MM.1S (cell line): ENCODE measurements at regions not wholly inside any gene's neighbourhood (a gene's known extent, or its start where the extent isn't known, plus 50 kb on each side); places are given as distances from the start of the nearest gene placed in this dataset.

Experiments
- DNase-seq: peaks from one replicate; pipeline ENCODE4 v3.0.0-alpha.2; 2015
- H2AFZ ChIP-seq: fragments of 300-600 bp; sonication (generic); 2 replicates; pipeline ENCODE4 v1.6.0; 2016; ENCODE audit warnings: antibody characterized with exemption, low read length
- H3F3A ChIP-seq: fragments of 300-600 bp; sonication (generic); 2 replicates; pipeline ENCODE4 v1.6.1; 2016; ENCODE audit warnings: mild to moderate bottlenecking, antibody characterized with exemption, low read length, moderate library complexity, mixed read lengths; ENCODE audit not compliant: insufficient read depth
- H3K27ac ChIP-seq: fragments of 300-600 bp; sonication (generic); 2 replicates; pipeline ENCODE4 v1.5.1; 2016; ENCODE audit warnings: mild to moderate bottlenecking, low read length
- H3K27me3 ChIP-seq: fragments of 300-600 bp; sonication (generic); replicated peaks from 2 replicates; pipeline ENCODE4 v1.6.0; 2016; ENCODE audit warnings: low read length; ENCODE audit not compliant: insufficient read depth
- H3K36me3 ChIP-seq: fragments of 300-600 bp; sonication (generic); replicated peaks from 2 replicates; pipeline ENCODE4 v1.6.1; 2016; ENCODE audit warnings: mild to moderate bottlenecking, low read length, mixed read lengths; ENCODE audit not compliant: insufficient read depth
- H3K4me1 ChIP-seq: fragments of 300-600 bp; sonication (generic); 2 replicates; pipeline ENCODE4 v1.6.1; 2016; ENCODE audit warnings: low read length, mixed read lengths
- H3K4me2 ChIP-seq: fragments of 300-600 bp; sonication (generic); 2 replicates; pipeline ENCODE4 v1.6.0; 2016; ENCODE audit warnings: low read depth, low read length
- H3K4me3 ChIP-seq: fragments of 300-600 bp; sonication (generic); 2 replicates; pipeline ENCODE4 v1.5.1; 2016; ENCODE audit warnings: low read length, mixed read lengths
- H3K79me2 ChIP-seq: fragments of 300-600 bp; sonication (generic); 2 replicates; pipeline ENCODE4 v1.6.1; 2016; ENCODE audit warnings: mixed run types, low read length, mixed read lengths
- H3K9ac ChIP-seq: fragments of 300-600 bp; sonication (generic); 2 replicates; pipeline ENCODE4 v1.6.1; 2016; ENCODE audit warnings: low read length, mixed read lengths
- H3K9me2 ChIP-seq: fragments of 300-600 bp; sonication (generic); replicated peaks from 2 replicates; pipeline ENCODE4 v1.6.1; 2016; ENCODE audit warnings: mild to moderate bottlenecking, low read length, mixed read lengths; ENCODE audit not compliant: insufficient read depth
- H3K9me3 ChIP-seq: fragments of 300-600 bp; sonication (generic); replicated peaks from 2 replicates; pipeline ENCODE4 v1.6.1; 2016; ENCODE audit warnings: mild to moderate bottlenecking, low read length, mixed read lengths; ENCODE audit not compliant: insufficient read depth
- H4K20me1 ChIP-seq: fragments of 300-600 bp; sonication (generic); 2 replicates; pipeline ENCODE4 v1.6.1; 2016; ENCODE audit warnings: mild to moderate bottlenecking, low read length, moderate library complexity, mixed read lengths; ENCODE audit not compliant: insufficient read depth
- EZH2 ChIP-seq: fragments of 300-600 bp; sonication (generic); optimal IDR thresholded peaks from 2 replicates; pipeline ENCODE3; 2017; ENCODE audit warnings: low read depth, mild to moderate bottlenecking, antibody characterized with exemption, low read length, mixed read lengths
- EZH2phosphoT487 ChIP-seq: fragments of 300-600 bp; sonication (generic); IDR thresholded peaks from 2 replicates; pipeline ENCODE4 v1.6.1; 2018; ENCODE audit warnings: antibody characterized with exemption, low read length
- TF ChIP-seq, protein P1 (sequence below): fragments of 300-600 bp; sonication (generic); IDR thresholded peaks from 2 replicates; pipeline ENCODE4 v1.5.1; 2016; ENCODE audit warnings: antibody characterized with exemption, low read length, mixed read lengths

DNA sequence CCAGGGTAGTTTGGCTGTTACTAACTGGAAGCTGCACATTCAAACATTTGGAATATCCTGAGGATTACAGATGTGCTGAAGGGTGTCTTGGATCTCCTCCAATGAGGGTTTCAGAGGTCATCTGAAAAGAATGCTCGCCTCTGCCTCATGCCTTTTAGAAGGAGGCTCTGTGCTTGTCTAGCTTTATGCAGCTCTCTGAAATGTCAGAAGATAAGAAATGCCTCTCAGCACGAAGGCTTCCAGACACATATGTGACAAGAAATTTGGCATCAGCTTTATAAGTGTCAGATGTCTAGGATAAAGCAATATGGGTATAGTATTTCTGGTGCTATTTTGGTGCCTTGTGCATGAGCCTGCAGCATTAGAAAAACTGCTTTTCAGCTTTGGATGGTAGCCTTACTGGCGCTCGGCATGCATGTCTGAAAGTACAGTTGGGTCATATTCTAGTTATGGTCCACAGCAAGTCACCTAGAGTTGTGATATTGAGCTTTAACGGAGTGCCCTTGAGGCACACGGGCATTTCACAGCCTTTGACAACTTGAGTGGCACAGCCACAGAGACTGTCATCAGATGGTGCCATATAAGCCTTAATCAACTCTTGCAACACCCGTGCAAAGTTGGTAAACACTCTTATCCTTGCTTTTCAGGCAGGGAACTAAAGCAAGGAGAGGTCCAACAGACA is 70.8 kb upstream of the PGRMC2 start:
- H3K27ac ChIP-seq = no peak overlapping the region
- H3K9me3 ChIP-seq = no peaks in the 10 kb centered on the region
- H3K9ac ChIP-seq = no peak overlapping the region
- TF ChIP-seq EZH2 (no peak), EZH2phosphoT487 (no peak)
- DNase-seq = no peak
- H3K4me3 ChIP-seq = no peak overlapping the region
- H3K36me3 ChIP-seq = no peaks in the 10 kb centered on the region
- no peaks in the 10 kb centered on the region for H4K20me1 ChIP-seq
- no peaks in the 10 kb centered on the region for H3K9me2 ChIP-seq
- no peaks in the 10 kb centered on the region for H3K27me3 ChIP-seq
- no peaks in the 10 kb centered on the region for H3K79me2 ChIP-seq
- H2AFZ ChIP-seq = no peak overlapping the region
- no peak overlapping the region for H3K4me2 ChIP-seq
- no peaks in the 10 kb centered on the region for H3F3A ChIP-seq
- no peaks in the 10 kb centered on the region for H3K4me1 ChIP-seq

DNA sequence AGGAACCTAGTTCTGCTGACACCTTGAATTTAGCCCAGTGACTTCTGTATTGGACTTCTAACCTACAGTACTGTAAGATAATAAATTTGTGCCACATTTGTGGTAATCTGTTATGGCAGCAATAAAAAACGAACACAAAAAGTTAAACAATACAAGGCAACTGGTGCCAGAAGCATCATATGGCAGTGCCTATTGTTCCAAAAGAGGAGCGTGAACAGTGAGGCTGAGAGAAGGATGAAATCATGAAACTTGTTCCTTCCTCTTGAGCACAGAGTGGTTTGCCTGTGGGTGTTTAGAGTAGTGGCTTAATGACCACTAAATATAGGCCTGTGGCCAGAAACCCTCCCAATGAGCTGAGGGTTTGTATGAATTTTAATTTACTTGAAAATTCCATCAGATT is 69.7 kb upstream of the PGRMC2 start:
- H3K9me3 ChIP-seq = no peaks in the 10 kb centered on the region
- no peak overlapping the region for H3K27ac ChIP-seq
- H3K4me2 ChIP-seq = no peak overlapping the region
- TF ChIP-seq EZH2phosphoT487 (no peak), EZH2 (no peak)
- TF ChIP-seq, protein P1, sequence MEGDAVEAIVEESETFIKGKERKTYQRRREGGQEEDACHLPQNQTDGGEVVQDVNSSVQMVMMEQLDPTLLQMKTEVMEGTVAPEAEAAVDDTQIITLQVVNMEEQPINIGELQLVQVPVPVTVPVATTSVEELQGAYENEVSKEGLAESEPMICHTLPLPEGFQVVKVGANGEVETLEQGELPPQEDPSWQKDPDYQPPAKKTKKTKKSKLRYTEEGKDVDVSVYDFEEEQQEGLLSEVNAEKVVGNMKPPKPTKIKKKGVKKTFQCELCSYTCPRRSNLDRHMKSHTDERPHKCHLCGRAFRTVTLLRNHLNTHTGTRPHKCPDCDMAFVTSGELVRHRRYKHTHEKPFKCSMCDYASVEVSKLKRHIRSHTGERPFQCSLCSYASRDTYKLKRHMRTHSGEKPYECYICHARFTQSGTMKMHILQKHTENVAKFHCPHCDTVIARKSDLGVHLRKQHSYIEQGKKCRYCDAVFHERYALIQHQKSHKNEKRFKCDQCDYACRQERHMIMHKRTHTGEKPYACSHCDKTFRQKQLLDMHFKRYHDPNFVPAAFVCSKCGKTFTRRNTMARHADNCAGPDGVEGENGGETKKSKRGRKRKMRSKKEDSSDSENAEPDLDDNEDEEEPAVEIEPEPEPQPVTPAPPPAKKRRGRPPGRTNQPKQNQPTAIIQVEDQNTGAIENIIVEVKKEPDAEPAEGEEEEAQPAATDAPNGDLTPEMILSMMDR = no peak
- no peak overlapping the region for H3K4me3 ChIP-seq
- DNase-seq = no peak
- no peaks in the 10 kb centered on the region for H3K79me2 ChIP-seq
- H3K9me2 ChIP-seq = no peaks in the 10 kb centered on the region
- H3K9ac ChIP-seq = no peak overlapping the region
- no peak overlapping the region for H2AFZ ChIP-seq
- H3K4me1 ChIP-seq = no peaks in the 10 kb centered on the region
- no peaks in the 10 kb centered on the region for H3K36me3 ChIP-seq
- H3K27me3 ChIP-seq = no peaks in the 10 kb centered on the region
- H3F3A ChIP-seq = no peaks in the 10 kb centered on the region
- H4K20me1 ChIP-seq = no peaks in the 10 kb centered on the region

DNA sequence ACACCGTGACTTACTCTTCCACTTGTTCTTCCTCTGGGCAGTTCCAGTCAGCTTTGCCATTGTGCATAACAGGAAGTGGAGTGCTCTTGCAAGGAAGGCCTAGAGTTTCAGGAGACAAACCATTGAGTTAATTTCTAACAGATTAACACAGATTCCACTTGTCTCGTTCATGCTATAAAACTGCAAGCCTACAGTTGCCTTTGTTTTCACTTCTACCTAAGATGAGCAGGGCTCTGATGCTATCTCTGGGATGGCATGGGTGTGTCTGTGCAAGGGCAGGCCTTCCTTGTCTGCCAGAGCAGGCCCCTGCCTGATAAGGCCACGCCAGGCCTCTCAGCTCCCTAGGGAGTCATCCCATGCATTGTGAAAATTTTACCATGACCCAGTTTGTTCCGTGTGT is 67.7 kb upstream of the PGRMC2 start:
- no peaks in the 10 kb centered on the region for H4K20me1 ChIP-seq
- H3K4me1 ChIP-seq = no peaks in the 10 kb centered on the region
- no peaks in the 10 kb centered on the region for H3K9me3 ChIP-seq
- H3K27me3 ChIP-seq = no peaks in the 10 kb centered on the region
- no peak overlapping the region for H3K4me2 ChIP-seq
- no peak overlapping the region for H3K9ac ChIP-seq
- DNase-seq = no peak
- H3K27ac ChIP-seq = no peak overlapping the region
- no peaks in the 10 kb centered on the region for H3K36me3 ChIP-seq
- no peaks in the 10 kb centered on the region for H3K9me2 ChIP-seq
- H3K79me2 ChIP-seq = no peaks in the 10 kb centered on the region
- TF ChIP-seq EZH2 (no peak), EZH2phosphoT487 (no peak)
- TF ChIP-seq, protein P1 = no peak
- no peak overlapping the region for H3K4me3 ChIP-seq
- no peaks in the 10 kb centered on the region for H3F3A ChIP-seq
- H2AFZ ChIP-seq = no peak overlapping the region

DNA sequence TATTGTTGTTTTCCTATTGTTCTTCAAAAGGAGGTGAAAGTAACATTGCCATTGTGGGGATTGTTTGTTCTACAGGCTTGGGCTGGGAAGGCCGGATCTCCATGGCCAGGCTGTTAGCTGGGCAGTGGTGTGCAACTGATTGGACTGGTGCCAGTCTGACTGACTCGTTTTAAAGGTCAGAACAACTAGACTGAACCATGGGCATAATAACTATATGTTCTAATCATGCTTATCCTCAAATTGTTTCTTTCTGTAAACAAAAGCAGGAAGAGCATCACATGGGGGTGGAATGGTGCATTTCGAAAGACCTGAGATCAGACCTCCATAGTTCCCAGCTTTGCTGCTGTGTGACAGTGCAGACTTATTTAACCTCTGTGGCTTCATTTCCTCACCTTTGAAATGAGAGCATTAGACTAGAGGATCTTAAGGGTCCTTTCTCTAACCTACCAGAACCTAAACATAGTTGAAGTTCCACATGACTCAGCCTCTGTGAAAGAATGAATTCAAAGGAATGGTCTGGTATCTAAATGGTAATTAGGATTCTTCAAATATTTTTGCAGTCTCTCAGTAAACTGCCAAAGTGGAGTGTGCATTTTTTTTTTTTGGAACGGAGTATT is 66.7 kb upstream of the PGRMC2 start:
- H3K4me2 ChIP-seq = no peak overlapping the region
- no peak overlapping the region for H3K27ac ChIP-seq
- TF ChIP-seq EZH2 (no peak), EZH2phosphoT487 (no peak)
- TF ChIP-seq, protein P1 = no peak
- H3K9me2 ChIP-seq = no peaks in the 10 kb centered on the region
- no peak overlapping the region for H3K4me3 ChIP-seq
- H4K20me1 ChIP-seq = no peaks in the 10 kb centered on the region
- DNase-seq = no peak
- no peaks in the 10 kb centered on the region for H3F3A ChIP-seq
- no peaks in the 10 kb centered on the region for H3K36me3 ChIP-seq
- H3K79me2 ChIP-seq = no peaks in the 10 kb centered on the region
- no peaks in the 10 kb centered on the region for H3K27me3 ChIP-seq
- H3K9me3 ChIP-seq = no peaks in the 10 kb centered on the region
- H2AFZ ChIP-seq = no peak overlapping the region
- no peaks in the 10 kb centered on the region for H3K4me1 ChIP-seq
- no peak overlapping the region for H3K9ac ChIP-seq
